ENCODE measurements at regions not wholly inside any gene's neighbourhood (a gene's known extent, or its start where the extent isn't known, plus 50 kb on each side); places are given as distances from the start of the nearest gene placed in this dataset.

GRCh38 chr18:46366751-46367376 is 262.7 kb downstream of the HAUS1 start:
- no peak for DNase-seq (ENCODE audit: low spot score)
- Histone ChIP-seq H3K9me3 (ENCODE audit: low read depth, low read length, poor library complexity, severe bottlenecking) (no peaks in the 10 kb centered on the region), H3K4me3 (ENCODE audit: low read depth, low read length, poor library complexity, severe bottlenecking) (no peak overlapping the region), H3K36me3 (ENCODE audit: insufficient read depth, low read length, poor library complexity, severe bottlenecking) (no peaks in the 10 kb centered on the region), H3K27ac (ENCODE audit: low read depth, low read length, poor library complexity, severe bottlenecking) (no peak overlapping the region), H3K4me1 (ENCODE audit: insufficient read depth, low read length, poor library complexity, severe bottlenecking) (peaks cover 5% of the 10 kb centered on the region), H3K27me3 (replicated peaks; ENCODE audit: insufficient read depth, low read depth, low read length, poor library complexity) (no peaks in the 10 kb centered on the region)
- intact Hi-C loops (cut with micrococcal nuclease; ENCODE audit: unreplicated experiment) = loop anchor here (1.0 kb wide), 1 partner anchor 19 kb away; no protein-coding TSS in a partner anchor
- no peak for TF ChIP-seq EZH2 (IDR thresholded peaks at IDR 0.05; ENCODE audit: borderline replicate concordance, low read depth, low read length, poor library complexity, severe bottlenecking)
- ChIA-PET POLR2A (ENCODE audit: low non-redundant PET) (no interaction called here), CTCF (no interaction called here)
- BruUV-seq (replicated peaks) = no TSS peak

- POLR2A ChIA-PET (ENCODE audit: low non-redundant PET) = no interaction called here
These were observed 265.1 kb downstream of the HAUS1 start for GRCh38 chr18:46369323-46369722.

GRCh38 chr18:46370898-46371297 is 266.7 kb downstream of the HAUS1 start:
- no peak overlapping the region for H3K4me3 ChIP-seq (ENCODE audit: low read depth, low read length, poor library complexity, severe bottlenecking)
- no peaks in the 10 kb centered on the region for H3K36me3 ChIP-seq (ENCODE audit: insufficient read depth, low read length, poor library complexity, severe bottlenecking)
- H3K27ac ChIP-seq (ENCODE audit: low read depth, low read length, poor library complexity, severe bottlenecking) = no peak overlapping the region
- no peak for DNase-seq (ENCODE audit: low spot score)
- no TSS peak for BruUV-seq (replicated peaks)
- no peak for TF ChIP-seq CTCF (conservative IDR thresholded peaks at IDR 0.05; ENCODE audit: low read depth, low read length)
- no peak for TF ChIP-seq EZH2 (IDR thresholded peaks at IDR 0.05; ENCODE audit: borderline replicate concordance, low read depth, low read length, poor library complexity, severe bottlenecking)
- no peaks in the 10 kb centered on the region for H3K27me3 ChIP-seq (replicated peaks; ENCODE audit: insufficient read depth, low read depth, low read length, poor library complexity)
- ChIA-PET POLR2A (ENCODE audit: low non-redundant PET) (no interaction called here), CTCF (no interaction called here)
- no peaks in the 10 kb centered on the region for H3K9me3 ChIP-seq (ENCODE audit: low read depth, low read length, poor library complexity, severe bottlenecking)
- no peaks in the 10 kb centered on the region for H3K4me1 ChIP-seq (ENCODE audit: insufficient read depth, low read length, poor library complexity, severe bottlenecking)
- intact Hi-C loops (cut with micrococcal nuclease; ENCODE audit: unreplicated experiment) = no loop called here

More at GRCh38 chr18:46369323-46369722, 265.1 kb downstream of the HAUS1 start:
- no peak for DNase-seq (ENCODE audit: low spot score)
- Histone ChIP-seq H3K4me1 (ENCODE audit: insufficient read depth, low read length, poor library complexity, severe bottlenecking) (no peaks in the 10 kb centered on the region), H3K27ac (ENCODE audit: low read depth, low read length, poor library complexity, severe bottlenecking) (no peak overlapping the region), H3K27me3 (replicated peaks; ENCODE audit: insufficient read depth, low read depth, low read length, poor library complexity) (no peaks in the 10 kb centered on the region), H3K4me3 (ENCODE audit: low read depth, low read length, poor library complexity, severe bottlenecking) (no peak overlapping the region), H3K36me3 (ENCODE audit: insufficient read depth, low read length, poor library complexity, severe bottlenecking) (no peaks in the 10 kb centered on the region), H3K9me3 (ENCODE audit: low read depth, low read length, poor library complexity, severe bottlenecking) (no peaks in the 10 kb centered on the region)
- CTCF ChIA-PET = no interaction called here
- TF ChIP-seq EZH2 (IDR thresholded peaks at IDR 0.05; ENCODE audit: borderline replicate concordance, low read depth, low read length, poor library complexity, severe bottlenecking) (no peak), CTCF (conservative IDR thresholded peaks at IDR 0.05; ENCODE audit: low read depth, low read length) (no peak)
- intact Hi-C loops (cut with micrococcal nuclease; ENCODE audit: unreplicated experiment) = no loop called here
- BruUV-seq (replicated peaks) = no TSS peak

- no peak overlapping the region for H3K27ac ChIP-seq (ENCODE audit: low read depth, low read length, poor library complexity, severe bottlenecking)
- H3K4me1 ChIP-seq (ENCODE audit: insufficient read depth, low read length, poor library complexity, severe bottlenecking) = no peaks in the 10 kb centered on the region
- no peak for TF ChIP-seq CTCF (conservative IDR thresholded peaks at IDR 0.05; ENCODE audit: low read depth, low read length)
- no peak for TF ChIP-seq EZH2 (IDR thresholded peaks at IDR 0.05; ENCODE audit: borderline replicate concordance, low read depth, low read length, poor library complexity, severe bottlenecking)
- no peaks in the 10 kb centered on the region for H3K27me3 ChIP-seq (replicated peaks; ENCODE audit: insufficient read depth, low read depth, low read length, poor library complexity)
- no peaks in the 10 kb centered on the region for H3K9me3 ChIP-seq (ENCODE audit: low read depth, low read length, poor library complexity, severe bottlenecking)
- CTCF ChIA-PET = no interaction called here
- POLR2A ChIA-PET (ENCODE audit: low non-redundant PET) = no interaction called here
- H3K4me3 ChIP-seq (ENCODE audit: low read depth, low read length, poor library complexity, severe bottlenecking) = no peak overlapping the region
- intact Hi-C loops (cut with micrococcal nuclease; ENCODE audit: unreplicated experiment) = no loop called here
- H3K36me3 ChIP-seq (ENCODE audit: insufficient read depth, low read length, poor library complexity, severe bottlenecking) = no peaks in the 10 kb centered on the region
- no TSS peak for BruUV-seq (replicated peaks)
- DNase-seq (ENCODE audit: low spot score) = no peak
These were observed 268.5 kb downstream of the HAUS1 start for GRCh38 chr18:46372670-46373069.

All from A673 (cell line).